Neural progenitor cell (in vitro differentiated cells): ENCODE measurements at regions not wholly inside any gene's neighbourhood (a gene's known extent, or its start where the extent isn't known, plus 50 kb on each side); places are given as distances from the start of the nearest gene placed in this dataset.

Experiments
- CTCF ChIP-seq: fragments of 200-600 bp; sonication (generic); IDR thresholded peaks from 2 replicates; pipeline ENCODE4 v1.5.1; 2017; ENCODE audit warnings: antibody characterized with exemption, mild to moderate bottlenecking
- EZH2 ChIP-seq: fragments of 200-600 bp; sonication (generic); IDR thresholded peaks from 2 replicates; pipeline ENCODE4 v1.6.1; 2017; ENCODE audit warnings: antibody characterized with exemption, mild to moderate bottlenecking, moderate library complexity
- EZH2phosphoT487 ChIP-seq: fragments of 200-600 bp; sonication (generic); IDR thresholded peaks from 2 replicates; pipeline ENCODE4 v1.6.1; 2017; ENCODE audit warnings: antibody characterized with exemption

- no peak for TF ChIP-seq CTCF
- TF ChIP-seq EZH2, result no peak
- TF ChIP-seq EZH2phosphoT487, result no peak
Measured at GRCh38 chr11:20249378-20249777, 89.1 kb upstream of the DBX1 start.
